Loucy (cell line): ENCODE measurements at regions not wholly inside any gene's neighbourhood (a gene's known extent, or its start where the extent isn't known, plus 50 kb on each side); places are given as distances from the start of the nearest gene placed in this dataset.

Experiments used
- H2AFZ ChIP-seq: fragments of 200-600 bp; sonication (generic); 2 replicates; pipeline ENCODE4 v1.6.0; 2016; ENCODE audit warnings: antibody characterized with exemption, mild to moderate bottlenecking, low read length, moderate library complexity
- H3F3A ChIP-seq: fragments of 200-600 bp; 2 replicates; pipeline ENCODE4 v1.6.0; 2016; ENCODE audit warnings: antibody characterized with exemption, low read depth, mild to moderate bottlenecking
- H3K27me3 ChIP-seq: fragments of 200-600 bp; sonication (generic); 2 replicates; pipeline ENCODE4 v1.6.1; 2014; ENCODE audit warnings: low read length, mild to moderate bottlenecking; ENCODE audit not compliant: insufficient read depth, poor library complexity, severe bottlenecking
- H3K36me3 ChIP-seq: fragments of 200-600 bp; sonication (generic); 2 replicates; pipeline ENCODE4 v1.6.1; 2016; ENCODE audit warnings: low read length; ENCODE audit not compliant: insufficient read depth
- H3K4me1 ChIP-seq: fragments of 200-600 bp; sonication (generic); 2 replicates; pipeline ENCODE4 v1.5.1; 2014; ENCODE audit warnings: low read length, mild to moderate bottlenecking; ENCODE audit not compliant: insufficient read depth, poor library complexity, severe bottlenecking
- H3K4me2 ChIP-seq: fragments of 200-600 bp; sonication (generic); 2 replicates; pipeline ENCODE4 v1.6.0; 2014; ENCODE audit warnings: antibody characterized with exemption, low read length, low read depth, mild to moderate bottlenecking; ENCODE audit not compliant: poor library complexity, severe bottlenecking
- H3K4me3 ChIP-seq: fragments of 200-600 bp; sonication (generic); 2 replicates; pipeline ENCODE4 v1.5.1; 2014; ENCODE audit warnings: low read length, mild to moderate bottlenecking, mixed read lengths; ENCODE audit not compliant: poor library complexity, severe bottlenecking
- H3K79me2 ChIP-seq: fragments of 200-600 bp; sonication (generic); 2 replicates; pipeline ENCODE4 v1.6.1; 2014; ENCODE audit warnings: low read length; ENCODE audit not compliant: insufficient read depth
- H3K9ac ChIP-seq: fragments of 200-600 bp; sonication (generic); 2 replicates; pipeline ENCODE4 v1.6.0; 2014; ENCODE audit warnings: mild to moderate bottlenecking, low read depth, low read length, moderate library complexity; ENCODE audit not compliant: poor library complexity, severe bottlenecking
- H3K9me2 ChIP-seq: fragments of 200-600 bp; sonication (generic); replicated peaks from 2 replicates; pipeline ENCODE4 v1.6.1; 2016; ENCODE audit warnings: low read depth, low read length, mixed read lengths
- H3K9me3 ChIP-seq: fragments of 200-600 bp; sonication (generic); 2 replicates; pipeline ENCODE4 v1.6.1; 2014; ENCODE audit warnings: mild to moderate bottlenecking, antibody characterized with exemption, low read length, low read depth; ENCODE audit not compliant: insufficient read depth
- H4K20me1 ChIP-seq: fragments of 200-600 bp; sonication (generic); 2 replicates; pipeline ENCODE4 v1.6.0; 2014; ENCODE audit warnings: antibody characterized with exemption, low read length, mild to moderate bottlenecking; ENCODE audit not compliant: insufficient read depth, poor library complexity, severe bottlenecking
- EZH2phosphoT487 ChIP-seq: fragments of 200-600 bp; IDR thresholded peaks from 2 replicates; pipeline ENCODE4 v1.6.1; 2018; ENCODE audit warnings: antibody characterized with exemption, mild to moderate bottlenecking, moderate library complexity, borderline replicate concordance
- TF ChIP-seq, protein P1 (sequence below): fragments of 200-600 bp; sonication (generic); conservative IDR thresholded peaks from 2 replicates; pipeline ENCODE4 v1.5.1; 2014; ENCODE audit warnings: mild to moderate bottlenecking, antibody characterized with exemption, low read length

DNA sequence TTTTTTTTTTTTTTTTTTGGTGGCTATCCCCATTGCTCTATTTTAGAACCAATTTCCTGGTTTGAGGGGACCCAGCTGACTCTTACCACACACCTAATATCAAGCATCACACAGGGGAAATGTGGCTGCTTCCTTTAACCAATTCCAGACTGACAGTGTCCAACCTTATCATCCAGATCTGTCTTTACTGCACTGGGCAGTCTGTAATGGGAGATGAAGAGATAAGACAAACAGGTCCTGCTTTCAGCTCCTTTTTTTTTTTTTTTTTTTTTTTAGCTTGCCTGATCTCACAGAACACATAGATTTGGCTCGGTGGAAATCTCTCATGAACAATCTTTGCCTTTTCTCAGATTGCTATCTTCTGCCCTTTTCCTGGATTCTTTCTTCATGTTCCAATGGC, 198.8 kb upstream of the TYRP1 start:
- no peaks in the 10 kb centered on the region for H3K9me3 ChIP-seq
- no peak overlapping the region for H2AFZ ChIP-seq
- no peaks in the 10 kb centered on the region for H3K9me2 ChIP-seq
- no peak for TF ChIP-seq EZH2phosphoT487
- TF ChIP-seq, protein P1, sequence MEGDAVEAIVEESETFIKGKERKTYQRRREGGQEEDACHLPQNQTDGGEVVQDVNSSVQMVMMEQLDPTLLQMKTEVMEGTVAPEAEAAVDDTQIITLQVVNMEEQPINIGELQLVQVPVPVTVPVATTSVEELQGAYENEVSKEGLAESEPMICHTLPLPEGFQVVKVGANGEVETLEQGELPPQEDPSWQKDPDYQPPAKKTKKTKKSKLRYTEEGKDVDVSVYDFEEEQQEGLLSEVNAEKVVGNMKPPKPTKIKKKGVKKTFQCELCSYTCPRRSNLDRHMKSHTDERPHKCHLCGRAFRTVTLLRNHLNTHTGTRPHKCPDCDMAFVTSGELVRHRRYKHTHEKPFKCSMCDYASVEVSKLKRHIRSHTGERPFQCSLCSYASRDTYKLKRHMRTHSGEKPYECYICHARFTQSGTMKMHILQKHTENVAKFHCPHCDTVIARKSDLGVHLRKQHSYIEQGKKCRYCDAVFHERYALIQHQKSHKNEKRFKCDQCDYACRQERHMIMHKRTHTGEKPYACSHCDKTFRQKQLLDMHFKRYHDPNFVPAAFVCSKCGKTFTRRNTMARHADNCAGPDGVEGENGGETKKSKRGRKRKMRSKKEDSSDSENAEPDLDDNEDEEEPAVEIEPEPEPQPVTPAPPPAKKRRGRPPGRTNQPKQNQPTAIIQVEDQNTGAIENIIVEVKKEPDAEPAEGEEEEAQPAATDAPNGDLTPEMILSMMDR: no peak
- H4K20me1 ChIP-seq: no peaks in the 10 kb centered on the region
- H3K36me3 ChIP-seq: no peaks in the 10 kb centered on the region
- H3K4me3 ChIP-seq: no peak overlapping the region
- H3K9ac ChIP-seq: no peak overlapping the region
- H3K79me2 ChIP-seq: no peaks in the 10 kb centered on the region
- no peak overlapping the region for H3K4me2 ChIP-seq
- no peaks in the 10 kb centered on the region for H3F3A ChIP-seq
- no peaks in the 10 kb centered on the region for H3K4me1 ChIP-seq
- H3K27me3 ChIP-seq: no peaks in the 10 kb centered on the region

- Histone ChIP-seq H3F3A (no peaks in the 10 kb centered on the region), H3K36me3 (no peaks in the 10 kb centered on the region), H3K27me3 (no peaks in the 10 kb centered on the region), H3K9me2 (no peaks in the 10 kb centered on the region), H3K4me1 (no peaks in the 10 kb centered on the region), H3K9me3 (no peaks in the 10 kb centered on the region), H3K9ac (no peak overlapping the region), H3K4me3 (no peak overlapping the region), H4K20me1 (no peaks in the 10 kb centered on the region), H3K79me2 (no peaks in the 10 kb centered on the region), H3K4me2 (no peak overlapping the region), H2AFZ (no peak overlapping the region)
- TF ChIP-seq, protein P1: no peak
- no peak for TF ChIP-seq EZH2phosphoT487
These were observed 195.4 kb upstream of the TYRP1 start for GRCh38 chr9:12497790-12498189.

DNA sequence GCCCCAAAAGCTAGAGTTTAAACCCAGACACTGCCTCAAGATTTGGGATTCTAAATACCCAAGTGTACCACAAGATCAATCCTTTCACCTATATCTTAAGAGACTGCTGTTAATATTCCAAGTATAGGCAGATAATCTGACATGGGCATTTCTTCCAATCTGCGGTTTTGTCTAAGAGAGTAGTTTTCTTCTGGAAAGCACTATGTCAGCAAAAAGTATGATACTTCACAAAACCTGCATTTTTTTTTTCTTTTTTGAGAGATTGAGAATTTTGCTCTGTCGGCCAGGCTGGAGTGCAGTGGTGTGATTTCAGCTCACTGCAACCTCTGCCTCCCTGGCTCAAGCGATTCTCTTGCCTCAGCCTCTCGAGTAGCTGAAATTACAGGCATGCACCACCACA, 190.7 kb upstream of the TYRP1 start:
- H3K36me3 ChIP-seq: no peaks in the 10 kb centered on the region
- H3K4me3 ChIP-seq: no peak overlapping the region
- H3K9me3 ChIP-seq: no peaks in the 10 kb centered on the region
- H3F3A ChIP-seq: no peaks in the 10 kb centered on the region
- no peaks in the 10 kb centered on the region for H3K27me3 ChIP-seq
- no peak overlapping the region for H3K9ac ChIP-seq
- TF ChIP-seq, protein P1: no peak
- no peak for TF ChIP-seq EZH2phosphoT487
- no peak overlapping the region for H3K4me2 ChIP-seq
- H3K9me2 ChIP-seq: no peaks in the 10 kb centered on the region
- H3K79me2 ChIP-seq: no peaks in the 10 kb centered on the region
- H2AFZ ChIP-seq: no peak overlapping the region
- H4K20me1 ChIP-seq: no peaks in the 10 kb centered on the region
- H3K4me1 ChIP-seq: no peaks in the 10 kb centered on the region
